DMS53 treated with DMSO at 0.1 percent for 48 hours (cell line): ENCODE measurements at regions not wholly inside any gene's neighbourhood (a gene's known extent, or its start where the extent isn't known, plus 50 kb on each side); places are given as distances from the start of the nearest gene placed in this dataset.
"Not testable (repeated sequence)": the region's sequence is repeated elsewhere in the genome, so short reads cannot be mapped to it uniquely, and the experiment has no call there.

Experiments used
- DNase-seq: peaks from one replicate; lab custom pipeline; 2025; ENCODE audit not compliant: unreplicated experiment; lab: John Stamatoyannopoulos, UW

GRCh38 chr1:208684192-208684591 lies 440.0 kb upstream of the PLXNA2 start:
- DNase-seq, result no peak

GRCh38 chr1:208686592-208686991 lies 442.4 kb upstream of the PLXNA2 start:
- DNase-seq, result no peak

- DNase-seq, result peak; percentile 62
Measured at GRCh38 chr1:208688656-208689315, 444.6 kb upstream of the PLXNA2 start.

GRCh38 chr1:208691012-208691411 lies 446.8 kb upstream of the PLXNA2 start:
- no peak for DNase-seq

GRCh38 chr1:208709981-208710380 lies 465.8 kb upstream of the PLXNA2 start:
- no peak for DNase-seq

GRCh38 chr1:208714323-208714722 lies 470.1 kb upstream of the PLXNA2 start:
- DNase-seq, result no peak

GRCh38 chr1:208717525-208717924 lies 473.3 kb upstream of the PLXNA2 start:
- DNase-seq, result no peak

GRCh38 chr1:208722592-208722991 lies 478.4 kb upstream of the PLXNA2 start:
- no peak for DNase-seq

GRCh38 chr1:208724079-208724478 lies 479.9 kb upstream of the PLXNA2 start:
- no peak for DNase-seq

GRCh38 chr1:208728815-208729214 lies 484.6 kb upstream of the PLXNA2 start:
- no peak for DNase-seq

GRCh38 chr1:208731981-208732821 lies 488.0 kb upstream of the PLXNA2 start:
- no peak for DNase-seq

GRCh38 chr1:208737161-208737560 lies 493.0 kb upstream of the PLXNA2 start:
- no peak for DNase-seq

GRCh38 chr1:208737922-208738321 lies 493.7 kb upstream of the PLXNA2 start:
- no peak for DNase-seq

- DNase-seq, result not testable (repeated sequence)
Measured at GRCh38 chr1:208739636-208740035, 495.5 kb upstream of the PLXNA2 start.

GRCh38 chr1:208741296-208741695 lies 497.1 kb upstream of the PLXNA2 start:
- no peak for DNase-seq

GRCh38 chr1:208743361-208743760 lies 499.2 kb upstream of the PLXNA2 start:
- no peak for DNase-seq

GRCh38 chr1:208747979-208748378 lies 503.8 kb upstream of the PLXNA2 start:
- no peak for DNase-seq

GRCh38 chr1:208748387-208749165 lies 504.4 kb upstream of the PLXNA2 start:
- DNase-seq, result no peak

- DNase-seq, result no peak
Measured at GRCh38 chr1:208756339-208756981, 512.3 kb upstream of the PLXNA2 start.

GRCh38 chr1:208757846-208758245 lies 513.7 kb upstream of the PLXNA2 start:
- DNase-seq, result no peak

- no peak for DNase-seq
Measured at GRCh38 chr1:208759255-208759654, 515.1 kb upstream of the PLXNA2 start.
